ENCODE measurements at regions not wholly inside any gene's neighbourhood (a gene's known extent, or its start where the extent isn't known, plus 50 kb on each side); places are given as distances from the start of the nearest gene placed in this dataset.

DNA sequence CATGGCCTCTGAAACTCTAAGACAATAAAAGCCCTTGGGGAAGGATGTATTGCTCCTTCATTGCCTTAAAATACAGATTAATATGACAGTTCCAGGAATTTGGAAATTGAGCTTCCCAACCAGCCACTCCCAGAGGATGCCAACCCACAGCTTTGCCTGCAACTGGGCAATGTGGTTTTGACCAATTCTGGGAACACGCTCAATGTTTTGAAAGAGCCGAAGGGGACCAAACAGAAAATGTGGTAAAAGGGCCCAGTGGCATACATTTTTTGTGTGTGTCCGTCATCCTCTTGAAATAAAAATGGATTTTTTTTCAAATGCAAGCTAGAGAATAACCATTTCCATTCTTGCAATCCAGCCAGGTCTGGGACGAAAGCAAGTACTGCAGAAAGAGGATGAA is 88.3 kb upstream of the PLEKHG7 start:
- no peak for DNase-seq (ENCODE audit: low spot score)

DNA sequence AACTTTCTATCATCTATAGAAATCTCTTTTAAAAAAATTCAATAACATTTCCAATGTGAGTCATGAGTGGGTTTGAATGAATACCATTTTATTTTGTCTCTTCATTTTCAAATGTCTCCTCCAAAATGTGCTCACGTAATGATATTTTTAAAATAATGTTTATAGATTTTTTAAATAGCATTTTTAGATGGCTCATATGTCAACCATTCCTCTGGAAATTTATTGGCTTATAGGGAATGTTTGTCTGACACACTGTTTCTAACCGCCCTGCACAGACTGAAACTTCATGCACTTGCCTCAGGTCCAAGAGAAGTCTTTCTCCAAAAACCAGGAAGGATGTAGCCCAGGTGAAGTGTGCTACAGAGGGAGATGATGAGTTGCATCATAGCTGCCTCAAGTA is 88.8 kb upstream of the PLEKHG7 start:
- no peak for DNase-seq (ENCODE audit: low spot score)

DNA sequence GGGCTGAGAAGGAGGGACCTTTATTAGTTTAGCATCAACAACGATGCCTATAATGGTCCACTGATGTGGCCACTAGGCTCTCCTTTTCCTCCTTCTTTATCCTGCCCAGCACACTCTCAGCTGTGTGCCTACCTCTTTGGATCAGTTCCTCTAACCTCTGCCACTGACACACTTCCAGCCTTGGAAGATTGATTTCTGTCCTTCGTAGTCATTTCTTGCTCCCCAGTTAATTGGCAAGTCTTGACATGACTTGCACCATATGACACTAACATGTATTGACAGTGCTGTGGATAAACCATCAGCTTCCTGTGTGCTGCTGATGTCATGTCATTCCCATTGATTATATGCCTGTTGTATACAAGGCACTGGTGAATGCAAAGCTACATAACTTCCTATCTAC is 90.2 kb upstream of the PLEKHG7 start:
- no peak for DNase-seq (ENCODE audit: low spot score)

DNA sequence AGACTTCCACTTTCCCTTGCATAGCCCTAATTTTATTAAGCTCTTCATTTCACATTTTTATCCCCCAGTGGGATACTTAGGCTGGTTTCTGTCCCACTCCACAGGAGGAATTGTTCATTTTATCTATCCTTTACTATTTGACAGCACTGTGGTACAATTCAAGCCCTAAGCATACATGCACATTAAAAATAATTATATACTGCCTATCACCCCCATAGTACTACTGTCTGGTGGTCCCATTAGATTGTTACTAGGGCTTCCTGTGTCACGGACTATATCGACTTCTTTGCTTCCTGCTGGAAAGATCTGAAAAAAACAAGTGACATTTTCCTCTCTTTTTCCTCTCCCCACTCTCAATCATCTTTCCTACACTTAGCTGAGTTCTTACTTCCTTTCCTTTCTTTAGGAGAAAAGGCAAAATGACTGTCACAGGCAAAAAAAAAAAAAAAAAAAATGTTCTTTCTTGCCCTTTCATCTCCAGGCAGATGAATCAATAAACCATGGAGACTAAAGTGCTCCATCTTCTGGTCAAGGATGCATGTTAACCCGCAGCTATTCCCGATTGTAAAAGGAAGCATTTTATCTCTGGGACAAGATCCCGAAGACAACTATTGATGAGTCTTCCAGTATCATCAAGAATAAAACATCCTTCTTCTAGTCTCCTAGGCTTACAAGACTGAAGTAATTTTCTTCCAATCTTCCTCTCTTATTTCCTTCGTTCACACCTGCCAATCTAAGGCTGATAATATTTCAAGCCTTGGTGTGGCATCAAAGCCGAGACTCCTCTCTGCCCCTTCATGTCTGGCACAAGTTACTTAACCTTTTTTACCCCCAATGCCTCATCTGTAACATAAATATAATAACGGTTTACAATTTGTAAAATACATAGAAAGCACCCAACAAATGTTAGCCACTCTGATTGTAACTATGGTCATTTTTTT is 94.4 kb upstream of the PLEKHG7 start:
- DNase-seq (ENCODE audit: low spot score), result peak; percentile 66

DNA sequence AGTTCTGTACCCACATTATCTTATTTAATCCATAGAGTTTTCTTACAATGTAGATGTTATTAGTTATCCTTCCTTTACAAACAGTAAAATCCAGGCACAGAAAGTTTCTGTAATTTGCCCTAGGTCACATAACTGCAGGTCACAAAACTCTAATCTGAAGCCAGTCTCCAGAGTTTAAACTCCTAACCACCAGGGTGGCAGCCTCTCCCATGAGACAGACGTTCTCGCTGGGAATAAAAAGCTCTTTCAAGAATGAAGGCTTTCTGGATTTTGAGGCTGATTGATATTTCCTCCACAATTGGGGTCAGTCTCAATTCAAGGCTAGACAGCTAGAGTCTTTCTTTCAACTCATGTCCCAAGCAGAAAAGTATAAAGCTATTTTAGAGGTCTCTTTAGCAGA is 95.8 kb upstream of the PLEKHG7 start:
- no peak for DNase-seq (ENCODE audit: low spot score)

DNA sequence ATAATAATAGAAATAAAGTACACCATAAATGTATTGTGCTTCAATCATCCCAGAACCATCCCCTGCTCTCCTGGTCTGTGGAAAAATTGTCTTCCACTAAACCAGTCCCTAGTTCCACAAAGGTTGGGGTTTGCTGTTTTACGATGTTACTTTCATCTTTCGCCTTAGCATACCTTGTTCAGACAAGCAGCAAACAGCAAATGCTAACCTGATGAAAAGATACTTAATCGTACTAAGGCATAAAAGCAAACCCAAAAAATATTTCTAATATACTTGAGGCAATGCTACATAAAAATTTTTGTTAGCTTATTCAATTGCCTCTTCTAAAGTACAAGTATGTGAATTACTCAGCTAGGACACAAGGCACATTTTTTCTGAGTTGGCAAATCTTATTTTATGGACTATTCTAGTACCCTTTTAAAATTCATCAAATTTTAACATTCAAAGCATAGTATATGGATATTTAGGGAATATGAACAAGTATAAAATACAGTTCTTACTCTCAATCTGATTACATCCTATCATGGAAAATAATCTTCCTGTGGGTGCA is 97.1 kb upstream of the PLEKHG7 start:
- no peak for DNase-seq (ENCODE audit: low spot score)

DNA sequence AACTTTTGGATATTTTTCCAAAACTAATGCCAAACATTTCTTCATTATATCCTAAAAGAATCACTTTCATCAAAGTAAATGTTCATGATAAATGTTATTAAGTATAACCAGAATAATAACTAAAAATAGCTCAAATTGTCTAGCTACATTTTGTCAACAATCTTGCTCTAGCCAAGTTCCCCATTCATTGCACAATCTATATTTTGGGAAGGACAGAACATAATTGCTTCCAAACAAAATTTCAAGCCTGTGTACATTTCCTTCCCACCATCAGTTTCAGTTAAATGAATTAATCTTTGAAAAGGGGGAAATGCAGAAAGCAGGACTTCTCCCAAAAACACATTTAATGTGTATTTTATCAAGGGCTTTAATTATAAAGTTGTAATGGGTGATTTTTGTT is 98.0 kb upstream of the PLEKHG7 start:
- DNase-seq (ENCODE audit: low spot score), result no peak

DNA sequence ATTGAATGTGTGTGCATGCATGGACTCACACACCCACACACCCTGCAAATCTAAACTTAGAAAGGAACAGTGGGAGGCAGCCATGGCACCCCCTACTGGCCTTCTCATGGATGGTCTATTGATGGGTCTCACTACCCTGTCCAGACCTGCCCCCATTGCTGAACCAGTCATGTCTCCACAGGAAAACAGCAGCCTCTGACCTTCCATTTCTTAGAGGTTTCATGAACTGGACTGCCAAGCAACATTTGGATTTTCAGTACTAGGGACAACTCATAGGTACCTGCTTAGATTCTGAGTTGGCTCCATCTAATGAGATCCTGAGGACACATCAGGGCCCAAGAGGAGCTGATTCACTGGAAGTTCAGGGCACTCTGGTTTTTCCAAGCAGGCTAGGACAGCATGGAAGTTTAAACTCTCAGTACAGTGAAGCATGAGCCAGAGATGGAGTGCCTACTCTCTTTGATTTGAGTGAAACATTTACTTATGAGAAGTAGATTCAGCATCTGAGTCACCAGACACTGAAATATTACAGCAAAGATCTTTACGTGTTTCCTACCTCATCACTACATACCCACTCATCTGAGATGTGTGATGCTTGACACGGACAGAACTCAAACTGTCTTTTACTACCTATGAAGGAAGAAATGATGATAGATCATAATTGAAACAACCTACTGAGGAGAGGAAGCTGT is 98.9 kb upstream of the PLEKHG7 start:
- DNase-seq (ENCODE audit: low spot score), result peak; percentile 80

DNA sequence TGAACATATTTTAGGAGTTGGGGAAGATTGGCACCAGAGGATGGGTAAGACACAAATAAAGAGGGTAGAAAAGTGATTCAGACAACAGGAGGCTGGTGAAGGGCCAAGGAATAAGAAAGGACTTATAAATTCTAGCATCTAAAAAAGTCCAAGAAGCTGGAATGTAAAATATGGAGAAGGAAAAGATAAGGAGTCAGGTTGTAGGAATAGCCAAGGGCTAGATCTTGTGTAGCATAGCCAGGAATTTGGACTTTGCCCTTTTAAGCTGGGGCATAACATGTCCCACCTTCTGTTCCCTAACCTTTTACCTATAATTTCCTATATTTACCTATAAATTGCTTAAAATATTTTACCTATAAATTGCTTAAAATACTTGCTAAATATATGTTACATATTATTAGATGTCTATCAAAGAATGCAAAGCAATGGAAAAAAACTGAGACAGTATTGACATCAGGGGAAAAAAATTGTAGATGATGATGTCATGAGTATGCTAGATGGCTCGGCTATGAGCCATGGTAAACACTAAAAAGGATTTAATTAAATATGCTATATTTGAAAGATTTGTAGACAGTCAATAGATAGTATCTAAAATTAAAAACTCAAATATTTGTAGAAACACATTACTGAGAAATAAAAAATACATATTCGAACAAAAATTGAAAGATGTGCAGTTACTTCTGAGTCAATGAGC is 99.7 kb upstream of the PLEKHG7 start:
- no peak for DNase-seq (ENCODE audit: low spot score)

DNA sequence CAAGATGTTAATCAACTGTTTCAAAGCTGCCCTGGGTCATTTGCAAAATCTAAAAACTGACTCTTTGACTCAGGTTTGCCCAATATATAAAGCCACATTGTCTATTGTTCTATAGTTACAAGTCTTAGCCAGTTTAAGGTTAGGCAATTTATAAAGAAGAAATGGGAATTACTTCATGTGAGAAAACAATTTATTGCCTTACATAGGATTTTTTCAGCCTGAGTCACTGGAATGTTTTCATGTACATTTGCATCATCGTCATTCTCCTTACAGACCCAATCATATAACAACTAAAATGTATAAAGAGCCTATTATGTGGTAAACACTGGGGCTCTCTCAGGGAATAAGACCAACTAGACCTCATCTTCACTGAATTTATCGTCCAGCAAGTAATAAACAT is 100.3 kb upstream of the PLEKHG7 start:
- peak; percentile 41 for DNase-seq (ENCODE audit: low spot score)

DNA sequence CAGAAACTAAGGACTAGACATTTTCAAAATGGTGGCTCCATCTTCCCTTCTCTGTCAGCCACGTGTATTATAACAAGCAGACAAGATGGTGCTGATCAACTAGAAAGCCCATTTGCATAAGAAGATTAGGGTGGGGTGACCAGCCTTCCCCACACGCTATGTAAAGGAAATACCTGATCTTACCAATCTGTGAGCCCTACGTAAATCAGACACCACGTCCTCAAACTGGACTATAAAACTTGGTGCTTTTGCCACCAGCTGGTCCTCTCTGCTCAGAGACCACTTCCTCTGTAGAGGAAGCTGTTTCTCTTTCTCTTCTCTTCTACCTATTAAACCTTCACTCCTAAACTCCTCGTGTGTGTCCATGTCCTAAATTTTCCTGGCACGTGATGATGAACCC is 101.1 kb upstream of the PLEKHG7 start:
- DNase-seq (ENCODE audit: low spot score), result no peak

DNA sequence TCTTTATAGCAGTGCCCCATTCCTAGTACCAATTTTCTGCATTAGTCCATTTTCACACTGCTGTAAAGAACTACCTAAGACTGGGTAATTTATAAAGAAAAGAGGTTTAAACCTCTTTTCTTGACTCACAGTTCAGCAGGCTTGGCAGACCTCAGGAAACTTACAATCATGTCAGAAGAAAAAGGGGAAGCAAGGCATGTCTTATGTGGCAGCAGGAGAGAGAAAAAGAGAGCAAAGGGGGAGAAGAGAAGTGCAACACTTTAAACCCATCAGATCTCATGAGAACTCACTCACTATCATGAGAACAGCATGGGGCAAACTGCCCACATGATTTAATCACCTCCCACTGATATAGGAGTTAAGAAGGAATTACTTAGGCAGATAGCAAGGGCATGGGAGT is 101.6 kb upstream of the PLEKHG7 start:
- no peak for DNase-seq (ENCODE audit: low spot score)

DNA sequence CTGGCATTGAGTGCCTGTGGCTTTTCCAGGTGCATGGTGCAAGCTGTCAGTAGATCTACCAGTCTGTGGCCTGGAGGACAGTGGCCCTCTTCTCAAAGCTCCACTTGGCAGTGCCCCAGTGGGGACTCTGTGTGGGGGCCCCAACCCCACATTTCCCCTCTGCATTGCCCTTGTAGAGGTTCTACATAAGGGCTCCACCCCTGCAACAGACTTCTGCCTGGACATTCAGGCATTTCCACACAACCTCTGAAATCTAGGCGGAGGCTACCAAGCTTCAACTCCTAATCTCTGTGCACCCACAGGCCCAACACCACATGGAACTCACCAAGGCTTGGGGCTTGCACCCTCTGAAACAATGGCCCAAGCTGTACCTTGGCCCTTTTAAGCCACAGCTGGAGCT is 102.7 kb upstream of the PLEKHG7 start:
- DNase-seq (ENCODE audit: low spot score), result no peak

DNA sequence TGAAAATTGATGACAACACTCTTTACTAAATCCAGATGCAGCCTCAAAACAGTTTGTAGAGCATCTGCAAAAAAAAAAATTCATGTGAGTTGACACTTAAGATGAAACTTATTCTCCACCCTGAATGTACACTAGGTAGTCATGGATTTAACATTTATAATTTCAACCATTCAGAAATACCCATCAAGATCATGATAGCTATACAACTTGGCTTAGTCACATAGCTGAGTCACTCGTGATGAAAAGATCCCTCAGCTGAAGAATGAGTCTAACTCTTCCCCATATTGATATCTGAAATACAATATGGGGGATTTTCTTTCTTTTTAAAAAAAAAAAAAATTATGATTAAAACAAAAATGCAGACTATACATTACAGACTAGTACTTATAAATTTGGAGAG is 104.8 kb upstream of the PLEKHG7 start:
- DNase-seq (ENCODE audit: low spot score), result peak; percentile 71

DNA sequence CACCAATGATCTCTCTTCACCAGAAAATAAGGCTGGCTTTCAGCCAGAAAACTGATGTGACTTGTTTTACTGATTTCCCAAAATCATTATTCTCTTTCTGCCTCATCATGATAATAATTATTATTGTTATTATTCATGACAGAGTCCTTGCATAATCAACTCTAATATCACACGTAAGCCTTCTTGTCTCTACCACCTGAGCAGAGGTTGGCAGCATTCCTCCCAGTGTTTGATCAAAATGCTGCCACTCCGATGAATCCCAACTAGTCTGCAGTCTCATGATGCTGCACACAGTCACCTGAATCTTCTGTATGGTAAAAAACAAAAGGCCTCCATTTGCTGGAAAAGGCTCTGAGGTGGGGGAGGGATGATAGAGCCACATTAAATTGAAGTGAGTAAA is 105.7 kb upstream of the PLEKHG7 start:
- no peak for DNase-seq (ENCODE audit: low spot score)

DNA sequence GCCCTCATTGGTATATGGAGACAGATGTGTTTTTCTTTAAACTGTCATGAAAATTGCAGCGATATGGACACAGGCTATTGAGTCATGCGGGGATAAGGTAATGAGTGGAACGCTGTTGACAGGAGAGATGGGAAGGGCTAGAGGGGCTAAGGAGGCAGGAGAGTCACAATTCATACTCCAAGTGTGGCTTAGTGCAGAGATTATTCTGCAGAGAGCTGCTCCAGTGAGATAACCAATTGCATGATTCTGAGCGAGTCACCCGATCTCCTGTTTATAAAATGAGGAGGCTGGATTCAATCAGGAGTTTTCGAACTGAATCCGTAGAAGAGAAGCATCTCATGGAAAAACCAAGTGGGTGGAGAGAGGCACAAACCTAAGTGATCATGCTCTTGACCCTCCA is 106.4 kb upstream of the PLEKHG7 start:
- peak; percentile 27 for DNase-seq (ENCODE audit: low spot score)

DNA sequence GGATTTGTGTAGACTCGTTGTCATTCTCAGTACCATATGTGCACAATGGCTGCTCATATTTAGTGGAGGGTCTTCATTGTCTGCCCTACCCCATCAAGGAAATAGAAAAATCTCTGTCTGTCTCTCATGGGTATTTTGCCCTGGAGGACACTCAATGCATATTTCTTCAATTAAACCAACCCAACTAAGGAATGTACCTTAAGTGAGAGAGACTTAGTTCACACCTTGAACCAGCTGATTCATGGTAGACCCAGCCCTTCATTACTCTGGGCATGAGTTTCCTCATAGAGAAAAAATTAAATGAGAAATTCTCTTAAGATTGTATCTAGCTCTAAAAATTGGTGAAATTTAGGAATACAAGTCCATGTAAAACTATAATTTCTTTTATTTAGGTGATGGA is 107.1 kb upstream of the PLEKHG7 start:
- peak; percentile 52 for DNase-seq (ENCODE audit: low spot score)

DNA sequence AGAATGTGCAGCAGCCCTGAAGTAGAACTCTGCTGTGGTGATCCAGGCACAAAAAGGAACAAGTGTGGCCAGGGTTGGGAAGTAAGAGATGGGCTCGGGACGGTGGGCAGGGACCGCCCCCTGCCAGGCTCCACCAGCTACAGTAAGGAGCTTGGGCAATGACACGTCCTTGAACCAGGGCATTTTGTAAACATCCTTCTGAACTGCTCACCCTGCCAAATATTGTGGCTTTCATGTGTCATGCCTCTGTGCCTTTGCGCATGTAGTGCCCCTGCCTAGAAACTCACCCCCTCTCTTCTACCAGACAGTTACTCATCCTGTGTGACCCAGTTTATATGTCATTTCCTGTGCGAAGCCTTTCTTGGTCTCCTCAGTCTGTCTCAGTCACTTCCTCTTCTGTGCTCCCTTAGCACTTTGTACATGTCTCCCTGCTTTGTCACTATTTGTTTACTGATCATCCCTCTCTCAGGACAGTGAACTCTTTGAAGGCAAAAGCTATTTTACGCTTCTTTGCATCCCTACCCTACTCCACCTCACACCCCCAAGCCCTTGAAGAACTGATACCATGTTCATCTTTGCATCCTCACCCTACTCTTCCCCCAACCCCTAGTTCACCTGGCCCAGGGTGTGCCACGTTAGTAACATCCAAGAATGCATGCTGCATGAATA is 108.9 kb upstream of the PLEKHG7 start:
- peak; percentile 99 for DNase-seq (ENCODE audit: low spot score)

DNA sequence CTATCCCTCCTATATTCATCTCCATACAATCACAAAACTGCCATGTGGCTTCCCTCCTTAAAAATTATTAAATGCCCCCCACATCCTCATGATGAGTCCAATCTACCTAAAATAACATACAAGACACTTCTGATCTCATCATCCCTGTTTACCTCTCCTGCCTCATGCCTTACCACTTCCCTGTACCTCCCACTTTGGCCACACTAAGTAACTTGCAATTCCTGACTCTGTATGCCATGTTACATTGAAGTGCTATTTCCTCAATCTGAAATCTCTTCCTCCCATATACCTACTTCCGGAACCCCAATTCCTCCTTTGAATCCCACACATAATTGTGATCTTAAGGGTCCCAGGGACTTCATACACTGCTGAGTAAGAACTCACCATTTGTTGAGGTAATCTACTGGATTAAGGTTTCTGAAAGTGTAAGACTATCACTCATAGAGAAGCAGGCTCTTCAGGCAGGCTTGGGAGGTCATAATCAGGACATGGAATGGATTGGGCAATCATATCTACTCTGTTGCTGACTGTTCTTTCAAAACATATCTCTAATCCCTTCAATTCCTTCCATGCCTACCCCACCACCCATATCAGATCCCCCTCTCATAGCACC is 117.6 kb upstream of the PLEKHG7 start:
- DNase-seq (ENCODE audit: low spot score), result no peak

DNA sequence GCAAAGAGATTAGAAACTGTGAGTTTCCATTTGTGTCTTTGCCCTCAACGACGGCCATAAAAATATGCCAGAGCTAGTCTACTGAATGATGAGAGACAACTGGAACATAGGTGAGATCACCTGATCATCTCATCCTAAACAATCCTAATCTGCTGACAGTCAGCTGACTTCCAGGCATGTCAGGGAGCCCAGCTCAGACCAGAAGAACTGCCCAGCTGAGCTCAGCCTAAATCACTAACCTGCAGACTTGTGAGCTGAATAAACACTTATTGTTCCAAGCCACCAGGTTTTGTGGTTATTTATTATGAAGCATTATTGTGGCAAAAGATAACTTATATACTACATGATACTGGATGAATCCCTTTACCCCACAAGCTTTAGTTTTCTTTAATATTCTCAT is 118.9 kb upstream of the PLEKHG7 start:
- DNase-seq (ENCODE audit: low spot score), result no peak

DNA sequence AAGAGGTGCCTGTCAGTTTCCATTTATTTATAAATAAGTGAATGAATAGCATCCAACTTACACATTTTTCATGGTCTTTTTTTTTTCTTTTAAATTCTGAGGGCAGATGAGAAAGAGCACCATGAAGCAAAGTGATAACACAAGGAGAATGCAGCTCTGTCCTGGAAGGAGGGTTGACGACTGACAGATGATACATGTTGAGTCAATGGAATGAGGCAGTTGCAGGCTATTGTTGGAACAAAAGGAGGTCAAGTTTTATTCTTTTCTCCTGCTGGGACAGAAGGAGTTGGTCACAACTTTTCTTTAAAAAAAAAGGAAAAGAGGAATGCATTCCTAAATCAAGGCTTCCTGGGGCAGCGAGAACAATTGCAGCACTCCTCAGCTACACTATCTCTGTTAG is 119.9 kb upstream of the PLEKHG7 start:
- DNase-seq (ENCODE audit: low spot score), result no peak

DNA sequence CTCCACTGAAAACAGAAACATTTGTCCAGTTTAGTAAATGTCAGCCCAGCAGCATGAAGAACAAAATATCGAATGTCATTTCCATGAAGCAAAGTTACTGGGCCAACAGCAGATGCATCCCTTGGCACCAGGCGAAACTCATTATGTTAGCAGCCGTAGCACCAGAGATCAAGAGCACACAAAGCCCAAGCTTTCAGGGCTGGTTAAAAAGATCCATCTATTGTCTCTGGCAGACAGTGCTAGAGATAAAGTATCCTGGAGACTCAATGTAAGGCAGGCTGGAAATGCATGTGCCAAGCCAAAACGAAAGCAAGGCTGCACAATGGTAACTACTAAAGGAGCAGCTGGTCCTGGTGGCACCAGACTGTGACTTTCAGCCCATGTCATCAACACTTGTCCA is 120.3 kb upstream of the PLEKHG7 start:
- no peak for DNase-seq (ENCODE audit: low spot score)
